HG03060 (cell line): ENCODE measurements at regions not wholly inside any gene's neighbourhood (a gene's known extent, or its start where the extent isn't known, plus 50 kb on each side); places are given as distances from the start of the nearest gene placed in this dataset.

ENCODE experiments used
- ATAC-seq: cut with Tn5 transposase; IDR thresholded peaks from one replicate; pipeline ENCODE4 v1.9.1; 2021; ENCODE audit warnings: low read depth, moderate number of reproducible peaks; ENCODE audit not compliant: unreplicated experiment

DNA sequence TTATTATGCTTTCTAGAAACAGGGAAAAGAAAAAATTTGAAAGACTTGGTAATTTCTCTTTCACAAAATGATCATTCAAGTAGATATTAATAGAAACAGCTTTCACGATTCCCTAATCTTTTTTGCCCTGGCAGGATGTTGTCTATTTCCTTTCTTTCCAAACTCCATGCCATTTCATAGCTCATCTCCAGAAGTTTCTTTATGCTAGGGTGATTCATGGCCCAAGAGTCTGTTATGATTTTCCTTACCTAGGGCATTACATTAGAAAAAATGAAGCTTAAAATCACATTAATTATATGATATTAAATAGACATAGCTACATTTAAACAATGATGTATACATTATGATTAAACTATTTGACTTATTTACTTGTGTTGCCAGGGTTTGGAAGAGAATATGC lies 762.1 kb downstream of the LTN1 start:
- no peak for ATAC-seq

DNA sequence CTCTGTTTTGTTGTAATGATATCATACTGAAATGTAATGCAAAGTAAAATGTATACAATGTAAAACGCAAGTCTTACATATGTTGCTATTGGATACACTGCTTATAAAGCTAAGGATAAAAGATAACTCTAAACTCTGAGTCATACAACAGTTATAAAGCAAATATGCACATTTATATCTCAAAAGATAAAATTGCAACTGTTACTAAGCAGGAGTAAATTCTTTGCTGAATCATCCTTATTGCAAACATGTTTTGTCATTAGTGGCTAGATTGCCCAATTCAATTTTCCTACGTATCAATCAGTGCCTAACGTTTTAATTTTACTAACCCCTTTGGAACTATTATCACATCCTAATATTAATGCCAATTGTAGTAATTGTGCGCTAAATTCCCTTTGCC lies 762.9 kb downstream of the LTN1 start:
- no peak for ATAC-seq

DNA sequence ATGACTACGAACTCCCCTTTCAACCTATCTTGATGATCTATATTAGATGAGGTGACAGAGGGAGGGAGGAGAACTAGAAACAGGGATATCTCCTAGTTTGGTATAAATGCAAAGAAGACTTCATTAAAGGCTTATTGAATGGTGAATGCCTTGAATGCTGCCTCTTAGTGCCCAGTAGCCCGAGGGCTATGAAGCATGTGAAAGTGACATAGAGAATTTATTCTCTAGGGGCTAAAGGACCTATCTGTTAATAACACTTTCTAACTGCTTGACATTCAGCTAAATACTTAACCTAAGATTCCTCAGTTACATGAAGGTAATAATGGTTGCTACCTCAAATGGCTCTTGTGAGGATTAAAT lies 764.1 kb downstream of the LTN1 start:
- ATAC-seq = no peak

DNA sequence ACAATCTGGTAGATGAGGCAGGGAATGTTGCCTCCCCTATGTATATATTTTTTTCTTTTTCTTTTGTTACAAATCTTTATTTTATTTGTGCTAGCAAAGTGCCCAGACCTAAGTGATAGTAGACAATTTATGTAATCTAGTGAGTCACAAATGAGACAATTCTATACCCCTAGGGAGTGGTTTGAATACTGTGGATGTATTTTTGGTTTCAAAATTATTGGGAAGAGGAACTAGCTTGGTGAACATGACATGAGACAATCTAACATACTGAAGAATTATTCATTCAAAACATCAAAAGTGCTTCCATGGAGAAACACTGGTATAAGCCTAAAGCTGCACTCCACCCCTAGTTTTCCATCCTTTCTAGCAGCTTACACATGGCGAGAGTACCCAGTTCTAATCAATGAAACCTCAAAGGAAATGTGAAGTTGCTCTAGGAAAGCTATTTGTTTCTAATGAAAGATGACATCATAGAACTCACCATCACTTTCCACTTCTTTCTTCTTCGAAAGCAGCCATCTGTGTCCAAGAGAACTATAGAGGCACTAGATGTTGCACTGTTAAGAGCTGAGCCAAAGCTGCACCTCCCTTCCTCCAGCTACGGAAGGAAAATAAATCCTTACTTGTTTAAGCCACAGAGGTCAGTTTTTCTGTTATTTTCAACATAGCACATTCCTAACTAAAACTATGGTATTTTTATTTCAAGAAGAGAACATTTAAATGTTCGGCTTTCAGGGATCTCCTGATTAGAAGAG lies 764.6 kb downstream of the LTN1 start:
- ATAC-seq = no peak

DNA sequence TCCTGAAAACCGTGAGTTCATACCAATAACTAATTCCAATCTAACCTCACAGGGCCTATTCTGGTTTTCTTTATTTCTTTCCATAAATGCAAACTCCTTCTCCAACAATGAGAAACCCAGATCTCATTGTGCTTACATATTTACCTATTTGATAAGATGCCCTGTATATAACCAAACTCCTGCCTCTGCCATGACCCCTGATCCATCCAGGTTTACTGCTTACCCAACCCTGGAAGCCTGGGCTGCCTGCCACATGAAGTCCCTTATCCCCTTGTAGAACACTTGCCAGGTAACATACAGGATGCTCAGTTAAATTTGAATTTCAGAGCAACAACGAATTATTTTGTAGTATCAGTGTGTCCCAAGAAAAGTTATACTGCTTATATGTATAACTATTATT lies 766.1 kb downstream of the LTN1 start:
- ATAC-seq = no peak

DNA sequence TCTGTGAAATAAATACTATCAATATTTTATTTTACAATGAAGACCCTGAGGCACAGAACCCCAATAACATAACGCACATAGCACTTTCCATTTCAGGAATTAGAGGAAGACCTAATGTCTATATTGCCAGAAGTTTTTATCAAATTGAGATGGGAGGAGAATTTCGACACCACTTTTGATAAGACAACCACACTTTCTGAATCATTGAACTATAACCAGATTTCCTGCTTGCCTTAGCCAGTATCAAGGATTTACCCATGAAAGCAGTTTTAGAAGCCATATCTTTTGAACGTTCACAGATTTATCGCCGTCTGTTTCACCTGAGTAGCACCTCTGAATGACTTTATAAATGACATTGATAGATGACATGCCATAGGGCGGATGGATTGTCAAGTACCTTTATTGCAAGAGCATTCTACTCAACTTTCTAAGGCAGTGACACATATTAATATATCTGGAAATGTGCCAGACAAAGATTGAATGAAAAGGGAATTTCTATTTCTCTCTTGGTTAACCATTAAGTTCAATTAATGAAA lies 768.4 kb downstream of the LTN1 start:
- ATAC-seq = no peak

DNA sequence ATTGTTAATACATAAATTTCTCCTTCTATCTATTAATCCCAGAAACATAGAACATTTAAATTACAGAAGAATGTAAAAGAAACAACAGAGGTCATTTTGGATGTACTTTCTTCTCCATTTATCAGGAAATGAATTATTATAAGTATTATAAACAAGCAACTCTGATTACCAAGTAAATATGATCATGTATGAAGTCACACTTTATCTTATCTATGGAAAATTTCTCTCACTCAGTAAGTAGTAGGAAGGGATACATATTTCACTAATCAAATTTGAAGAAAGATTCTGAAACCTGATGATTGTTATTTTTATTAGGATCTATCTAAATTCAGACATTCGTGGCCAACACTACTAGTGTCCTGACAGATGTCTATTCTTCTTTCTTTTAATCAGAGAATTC lies 770.7 kb downstream of the LTN1 start:
- ATAC-seq = no peak

DNA sequence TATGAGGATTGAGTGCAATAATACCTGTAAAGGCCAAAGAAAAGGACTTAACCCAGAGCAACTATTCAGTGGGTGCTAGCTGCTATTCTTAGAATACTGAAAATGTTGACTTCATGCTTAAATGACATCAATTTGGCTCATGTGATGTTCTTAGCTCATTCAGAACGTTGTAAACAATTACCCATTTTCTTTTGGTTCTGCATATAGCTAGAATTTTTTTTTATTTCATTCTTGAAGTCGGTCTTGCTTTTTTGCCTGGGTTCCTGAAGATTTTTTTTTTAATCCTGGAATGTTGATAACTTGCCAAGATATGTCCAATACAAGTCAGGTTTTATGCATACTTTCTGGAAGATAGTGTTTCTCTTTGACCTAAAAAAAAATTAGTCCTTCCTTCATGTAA lies 772.0 kb downstream of the LTN1 start:
- no peak for ATAC-seq

DNA sequence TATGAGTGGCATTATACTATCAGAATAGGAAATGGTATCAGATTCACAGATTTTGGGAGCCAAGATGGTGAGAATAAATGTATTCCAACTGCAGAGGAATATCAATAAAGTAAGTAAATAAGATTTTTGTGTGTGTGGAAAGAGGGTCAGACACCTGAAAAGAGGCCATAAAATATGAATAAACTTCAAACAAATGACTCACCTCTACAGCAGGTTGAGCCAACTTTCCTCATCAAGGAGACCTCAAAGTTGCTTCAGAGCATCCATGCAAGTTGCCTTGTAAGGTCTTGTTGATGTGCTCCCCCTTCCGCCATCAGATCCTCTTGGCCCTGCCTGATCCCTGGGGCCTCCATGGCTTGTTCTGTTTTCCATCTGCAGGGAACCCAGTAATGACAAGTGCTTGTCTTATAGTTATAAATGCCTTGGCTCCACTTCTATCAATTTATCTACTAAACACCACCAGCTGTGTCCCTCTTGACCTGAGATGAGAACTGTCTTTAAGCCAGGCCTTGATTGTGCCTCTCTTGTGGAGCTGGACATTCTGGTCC lies 775.6 kb downstream of the LTN1 start:
- ATAC-seq = no peak

DNA sequence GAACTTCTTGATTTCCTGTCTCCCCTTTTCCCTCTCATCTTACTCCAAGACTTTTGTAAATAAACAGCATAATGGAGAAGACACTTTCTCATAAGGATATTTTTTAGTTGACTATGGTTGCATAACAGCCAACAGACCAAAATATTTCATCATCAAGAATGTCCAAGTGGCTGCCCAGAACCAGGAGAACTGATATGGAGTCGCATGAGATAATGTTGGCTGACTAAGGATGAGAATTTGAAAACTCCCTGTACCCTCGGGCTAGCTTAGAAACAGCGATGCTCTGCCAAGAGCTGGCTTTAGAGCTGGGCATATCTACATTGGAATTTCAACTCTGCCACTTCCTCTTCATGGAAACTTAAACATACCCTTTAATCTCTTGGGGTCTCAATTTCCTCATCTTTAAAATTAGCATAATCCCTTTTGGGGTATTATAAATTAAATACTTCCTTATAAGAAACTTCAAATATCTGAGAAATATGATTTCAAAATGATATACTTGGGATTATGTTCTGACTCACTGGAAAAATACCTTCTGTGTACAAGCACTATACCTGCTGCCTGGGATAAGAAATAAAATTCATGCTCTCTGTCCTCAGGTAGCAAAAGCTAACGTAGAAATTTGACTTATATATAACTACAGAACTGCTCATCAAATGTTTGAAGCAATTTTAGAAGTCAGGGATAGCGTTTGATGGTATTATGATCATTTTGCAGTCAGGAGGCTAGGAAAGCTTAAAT lies 777.3 kb downstream of the LTN1 start:
- ATAC-seq = no peak

DNA sequence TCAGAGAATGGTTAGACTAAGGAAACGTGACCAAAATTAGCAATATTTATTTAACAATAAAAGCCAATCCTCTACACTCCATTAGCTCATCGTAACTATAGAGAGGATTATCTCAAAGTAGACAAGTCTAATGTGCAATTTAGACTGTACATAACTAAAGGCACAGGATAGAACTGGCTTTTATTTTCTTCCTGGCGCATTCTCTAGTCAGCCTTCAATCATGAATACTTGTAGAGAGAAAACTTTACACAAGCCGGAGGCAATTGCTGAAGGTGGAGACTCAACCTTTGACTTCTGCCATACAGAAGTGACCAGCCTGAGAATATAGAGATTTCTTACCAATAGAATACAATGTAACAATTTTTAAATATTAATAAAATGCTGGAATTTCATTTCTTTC lies 777.9 kb downstream of the LTN1 start:
- no peak for ATAC-seq

DNA sequence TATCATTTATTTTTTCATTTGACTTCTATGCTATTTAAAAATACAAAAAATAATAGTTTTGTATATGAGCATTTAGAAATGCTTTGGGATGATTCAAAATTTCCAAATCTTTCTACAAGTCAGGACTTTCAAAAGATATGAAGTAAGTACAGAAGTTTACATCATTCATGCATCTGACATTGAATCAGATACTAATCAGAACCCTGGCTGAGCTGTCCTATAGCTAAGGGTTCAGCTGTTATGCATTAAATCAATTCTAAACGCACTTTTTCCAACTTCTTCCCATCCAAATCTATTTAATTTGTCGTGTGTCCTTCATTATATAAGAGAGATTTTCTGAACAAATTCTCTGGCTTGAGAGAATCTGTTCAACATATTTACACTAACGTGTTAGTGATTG lies 779.4 kb downstream of the LTN1 start:
- ATAC-seq = no peak

DNA sequence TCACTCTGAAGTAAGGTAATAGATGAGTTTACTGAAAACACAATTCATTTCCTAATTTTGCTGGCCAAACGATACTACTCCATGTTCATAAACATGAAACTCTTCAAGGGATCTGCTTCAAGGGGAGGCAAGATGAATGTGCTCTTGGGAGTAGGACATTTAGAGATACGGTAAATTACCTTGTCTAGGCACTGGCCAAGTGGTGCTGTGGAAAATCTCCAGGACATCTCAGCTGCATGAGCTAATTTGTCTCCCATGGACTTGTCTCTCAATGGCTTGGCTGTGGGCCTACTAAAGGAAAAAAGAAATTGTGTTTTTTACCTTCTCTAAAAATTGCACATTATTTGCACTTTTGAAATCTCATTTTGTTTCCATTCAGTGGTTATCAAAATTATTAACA lies 780.6 kb downstream of the LTN1 start:
- ATAC-seq = no peak

DNA sequence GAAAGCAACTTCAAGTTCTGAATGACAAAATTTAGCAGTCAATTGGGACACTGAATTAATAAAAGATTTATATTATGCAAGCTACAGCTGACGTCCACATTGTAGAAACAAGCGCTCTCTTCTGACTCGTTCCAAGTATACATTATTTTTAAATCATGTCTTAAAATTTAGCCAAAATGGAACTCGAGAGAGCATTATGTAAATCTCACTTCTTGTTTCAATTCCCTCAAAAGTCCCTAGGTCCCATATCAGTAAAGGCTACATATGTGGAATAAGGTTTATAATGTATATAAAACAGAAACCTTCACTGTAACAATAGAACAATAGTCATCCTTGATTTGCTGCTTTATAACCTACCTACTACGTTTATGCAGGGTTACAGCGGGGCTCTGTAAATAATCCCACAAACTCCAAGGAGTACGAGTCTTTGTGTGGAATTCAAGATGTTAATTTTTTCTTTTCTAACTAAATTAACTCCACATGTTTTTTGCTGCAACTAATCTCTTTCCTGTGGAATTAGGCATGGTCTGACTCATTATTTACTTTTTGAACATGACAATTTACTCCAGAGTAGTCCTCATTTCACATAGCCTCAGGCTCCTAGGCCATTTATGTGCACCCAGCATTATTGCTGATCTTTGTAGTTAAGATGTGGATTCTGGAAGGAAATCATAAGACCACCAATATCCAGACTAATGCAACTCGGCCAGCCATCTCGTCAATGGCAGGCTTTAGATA lies 785.1 kb downstream of the LTN1 start:
- ATAC-seq = no peak

DNA sequence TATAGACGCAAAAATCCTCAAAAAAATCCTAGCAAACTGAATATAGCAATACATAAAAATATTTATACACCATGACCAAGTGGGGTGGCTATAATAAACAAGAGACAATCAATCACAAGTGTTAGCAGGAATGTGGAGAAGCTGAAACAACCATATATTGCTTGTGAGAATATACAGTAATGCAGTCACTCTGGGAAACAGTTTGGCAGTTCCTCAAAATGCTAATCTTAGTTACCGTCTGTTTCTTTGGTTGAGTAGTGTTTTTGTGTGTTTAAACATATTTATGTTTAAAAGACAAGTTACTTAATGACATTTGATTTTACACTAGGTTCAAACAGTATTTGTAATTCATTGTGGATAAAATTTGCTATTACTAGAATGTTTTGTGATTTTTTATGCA lies 792.0 kb downstream of the LTN1 start:
- no peak for ATAC-seq

DNA sequence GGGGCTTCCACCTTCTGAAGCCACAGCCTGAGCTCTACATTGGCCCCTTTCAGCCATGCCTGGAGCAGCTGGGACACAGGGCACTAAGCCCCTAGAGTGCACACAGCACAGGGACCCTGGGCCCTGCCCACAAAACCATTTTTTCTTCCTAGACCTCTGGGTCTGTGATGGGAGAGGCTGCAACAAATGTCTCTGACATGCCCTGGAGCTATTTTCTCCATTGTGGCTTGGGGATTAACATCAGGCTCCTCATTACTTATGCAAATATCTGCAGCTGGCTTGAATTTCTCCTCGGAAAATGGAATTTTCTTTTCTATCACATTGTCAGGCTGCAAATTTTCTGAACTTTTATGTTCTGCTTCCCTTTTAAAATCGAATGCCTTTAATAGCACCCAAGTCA lies 795.7 kb downstream of the LTN1 start:
- ATAC-seq = no peak

DNA sequence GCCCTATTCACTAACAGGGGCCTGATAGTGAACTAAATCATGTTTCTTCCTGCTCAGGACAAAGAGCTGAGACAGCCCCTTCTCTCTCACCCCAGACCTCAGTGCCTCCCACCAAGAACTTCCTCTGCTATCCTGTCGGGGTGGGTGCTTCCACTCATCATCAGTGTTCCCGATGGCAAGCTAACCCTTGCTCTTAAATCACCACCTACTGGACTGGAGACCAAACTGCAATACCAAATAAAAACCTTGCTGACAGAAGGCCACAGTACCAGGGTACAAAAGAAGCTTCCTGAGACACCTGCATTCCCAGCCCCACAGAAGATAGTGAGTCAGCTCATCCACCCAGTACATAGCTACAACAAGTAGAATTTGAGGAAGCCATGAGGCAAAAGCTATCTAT lies 799.5 kb downstream of the LTN1 start:
- no peak for ATAC-seq

DNA sequence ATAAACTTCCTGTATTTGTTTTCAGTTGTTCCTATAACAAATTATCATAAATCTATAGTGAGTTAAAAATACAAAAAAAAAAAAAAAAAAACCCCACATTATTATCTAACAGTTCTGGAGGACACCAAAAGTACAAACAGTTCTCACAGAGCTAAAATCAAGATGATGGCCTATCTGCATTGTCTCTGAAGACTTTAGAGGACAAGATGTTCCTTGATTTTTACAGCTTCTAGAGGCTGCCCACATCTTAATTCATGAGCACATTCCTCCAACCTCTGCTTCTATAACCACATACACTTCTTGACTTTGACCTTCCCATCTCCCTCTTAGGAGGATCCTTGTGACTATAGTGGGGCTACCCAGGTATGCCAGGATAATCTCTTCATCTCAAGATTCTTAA lies 806.1 kb downstream of the LTN1 start:
- no peak for ATAC-seq

DNA sequence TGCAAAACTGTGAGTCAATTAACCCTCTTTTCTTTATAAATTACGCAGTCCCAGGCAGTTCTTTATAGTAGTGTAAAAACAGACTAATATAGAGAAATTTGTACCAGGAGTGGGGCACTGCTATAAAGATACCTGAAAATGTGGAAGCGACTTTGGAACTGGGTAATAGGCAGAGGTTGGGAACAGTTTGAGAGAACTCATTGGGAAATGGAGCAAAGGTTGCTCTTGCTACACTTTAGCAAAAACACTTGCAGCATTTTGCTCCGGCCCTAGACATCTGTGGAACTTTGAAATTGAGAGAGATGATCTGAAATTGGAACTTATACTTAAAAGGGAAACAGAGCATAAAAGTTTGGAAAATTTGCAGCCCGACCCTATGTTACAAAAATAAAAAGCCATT lies 810.9 kb downstream of the LTN1 start:
- ATAC-seq = no peak

DNA sequence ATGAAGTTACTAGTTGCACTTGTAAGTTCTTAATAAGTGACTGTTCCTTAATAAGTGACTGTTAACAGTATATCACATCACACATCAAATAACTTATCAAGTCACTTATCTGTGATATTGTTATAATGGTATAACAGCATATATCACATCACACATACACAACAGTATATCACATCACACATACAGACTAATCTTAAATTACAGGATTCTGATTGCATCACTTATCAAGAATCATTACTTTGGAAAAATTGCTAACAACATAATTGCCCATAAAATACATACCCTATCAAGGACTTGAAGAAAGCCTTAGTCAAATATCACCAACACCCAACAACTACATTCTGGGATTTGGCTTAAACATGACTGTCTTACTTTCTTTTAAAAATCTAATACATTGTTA lies 813.5 kb downstream of the LTN1 start:
- ATAC-seq = no peak

DNA sequence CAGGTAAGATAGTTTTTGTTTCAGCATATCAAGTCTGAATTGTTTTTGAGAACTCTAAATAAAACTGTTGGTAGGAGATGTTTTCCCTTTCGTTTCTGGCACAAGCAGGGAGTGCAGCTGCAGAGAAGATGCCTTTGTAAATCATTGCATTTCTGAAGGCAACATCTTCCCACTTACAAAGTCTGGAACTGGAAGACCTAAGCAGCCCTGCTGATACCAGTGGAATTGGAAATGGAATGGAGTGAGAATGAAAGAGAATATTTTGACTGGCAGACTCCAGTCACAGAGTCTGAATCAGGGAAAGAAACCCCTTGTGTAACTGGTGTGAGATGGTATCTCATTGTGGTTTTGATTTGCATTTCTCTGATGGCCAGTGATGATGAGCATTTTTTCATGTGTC lies 815.6 kb downstream of the LTN1 start:
- ATAC-seq = no peak
